ENCODE measurements at regions not wholly inside any gene's neighbourhood (a gene's known extent, or its start where the extent isn't known, plus 50 kb on each side); places are given as distances from the start of the nearest gene placed in this dataset.

GRCh38 chr12:115646210-115646609 is 631.3 kb downstream of the MED13L start:
- DNase-seq (ENCODE audit: low spot score) = no peak

DNA sequence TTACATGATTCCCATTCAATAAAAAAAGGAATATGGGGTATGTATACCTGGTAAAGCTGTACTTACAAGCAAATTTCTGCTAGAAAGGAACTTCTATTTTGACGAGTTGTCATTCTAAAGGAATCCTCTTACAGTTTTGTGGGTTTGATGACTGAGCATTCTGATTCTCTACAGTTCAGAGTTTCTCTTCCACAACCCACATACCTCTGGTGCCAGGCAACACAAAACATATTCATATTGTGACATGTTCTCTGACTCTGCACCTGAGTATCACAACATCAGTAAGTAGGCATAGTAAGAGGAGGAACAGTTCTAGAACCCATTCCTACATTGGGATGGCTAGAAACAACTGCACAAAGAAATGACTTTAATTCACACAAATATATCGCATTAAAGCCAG is 636.6 kb downstream of the MED13L start:
- DNase-seq (ENCODE audit: low spot score) = no peak

DNA sequence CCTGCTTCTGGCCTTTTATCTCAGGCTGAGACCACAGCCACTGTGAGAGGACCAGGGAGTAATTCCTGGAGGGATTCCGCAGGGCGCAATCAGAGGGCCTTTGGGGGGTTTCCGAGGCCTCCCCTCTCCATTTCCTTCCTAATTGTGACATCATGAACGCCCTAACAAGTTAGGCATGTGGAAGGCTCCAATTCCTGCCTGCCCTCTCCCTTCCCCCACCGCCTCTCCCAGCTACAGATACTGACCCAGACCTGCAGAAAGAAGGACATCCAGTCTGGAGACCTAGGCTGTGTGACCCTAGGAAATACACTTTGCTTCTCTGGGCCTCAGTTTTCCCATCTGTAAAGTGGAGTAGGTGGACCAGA is 637.9 kb downstream of the MED13L start:
- DNase-seq (ENCODE audit: low spot score) = no peak

DNA sequence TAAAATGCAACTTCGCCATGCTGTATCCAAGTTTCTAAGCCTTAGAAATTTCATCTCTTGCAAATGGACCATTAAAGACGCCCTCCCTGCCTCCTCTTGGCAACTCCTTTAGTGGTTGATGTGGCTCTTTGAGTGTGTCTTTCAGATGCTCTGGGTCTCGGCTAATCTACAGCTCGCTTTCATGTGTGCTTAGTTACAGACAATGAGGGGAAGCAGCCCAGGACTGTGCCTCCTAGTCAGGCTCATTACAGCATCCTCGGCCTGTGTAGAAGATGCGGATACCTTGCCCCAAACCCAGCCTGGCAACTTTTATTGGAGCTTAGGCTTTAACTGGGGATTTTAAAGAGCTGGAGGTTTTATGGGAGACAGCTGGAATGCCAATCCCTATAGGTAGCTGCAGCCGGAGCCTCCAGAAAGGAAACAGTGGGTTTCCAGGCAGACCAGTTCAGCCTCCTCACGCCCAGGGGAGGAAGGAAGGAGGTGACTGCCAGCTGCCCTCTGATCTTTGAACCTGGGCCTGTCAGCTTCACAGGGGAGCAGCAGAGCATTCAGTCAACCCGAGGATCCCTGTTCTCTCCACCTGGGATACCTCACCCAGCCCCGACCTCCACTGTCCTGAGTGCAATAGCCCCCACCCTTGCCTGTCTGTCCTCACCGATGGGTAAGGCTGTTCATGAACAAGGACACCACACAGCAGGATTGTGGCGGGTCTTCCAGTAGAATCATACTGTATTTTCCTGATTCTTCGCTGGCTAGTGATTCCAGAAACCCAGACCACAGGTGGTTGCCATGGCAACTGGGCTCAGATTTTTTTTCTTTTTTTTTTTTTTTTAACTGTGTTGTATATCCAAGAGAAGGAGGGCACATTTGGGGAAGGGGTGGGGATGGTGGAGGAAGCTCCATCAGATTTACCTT is 638.5 kb downstream of the MED13L start:
- DNase-seq (ENCODE audit: low spot score) = no peak

- DNase-seq (ENCODE audit: low spot score) = no peak
These were observed 640.9 kb downstream of the MED13L start for GRCh38 chr12:115636546-115636945.

DNA sequence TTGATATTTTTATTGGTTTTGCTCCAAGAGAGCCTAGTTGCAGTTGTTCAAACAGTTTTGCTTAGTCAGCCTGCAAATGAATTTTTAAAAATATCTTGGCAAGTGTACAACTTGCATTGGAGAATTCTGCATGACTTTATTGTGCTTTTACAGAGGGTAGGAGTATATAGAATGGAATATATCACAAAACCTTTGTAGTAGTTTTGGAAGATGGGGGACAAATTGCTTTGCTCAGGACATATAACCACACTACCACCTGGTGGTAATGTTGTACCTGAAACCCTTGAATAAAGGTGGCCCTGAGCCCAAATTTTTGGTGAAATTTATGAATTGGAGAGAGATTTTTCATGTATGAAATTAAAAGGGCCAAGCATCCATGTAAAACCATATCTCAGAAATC is 645.2 kb downstream of the MED13L start:
- DNase-seq (ENCODE audit: low spot score) = no peak

- DNase-seq (ENCODE audit: low spot score) = no peak
These were observed 647.4 kb downstream of the MED13L start for GRCh38 chr12:115630136-115630535.

GRCh38 chr12:115626210-115626609 is 651.3 kb downstream of the MED13L start:
- no peak for DNase-seq (ENCODE audit: low spot score)

- no peak for DNase-seq (ENCODE audit: low spot score)
These were observed 653.6 kb downstream of the MED13L start for GRCh38 chr12:115623764-115624334.

DNA sequence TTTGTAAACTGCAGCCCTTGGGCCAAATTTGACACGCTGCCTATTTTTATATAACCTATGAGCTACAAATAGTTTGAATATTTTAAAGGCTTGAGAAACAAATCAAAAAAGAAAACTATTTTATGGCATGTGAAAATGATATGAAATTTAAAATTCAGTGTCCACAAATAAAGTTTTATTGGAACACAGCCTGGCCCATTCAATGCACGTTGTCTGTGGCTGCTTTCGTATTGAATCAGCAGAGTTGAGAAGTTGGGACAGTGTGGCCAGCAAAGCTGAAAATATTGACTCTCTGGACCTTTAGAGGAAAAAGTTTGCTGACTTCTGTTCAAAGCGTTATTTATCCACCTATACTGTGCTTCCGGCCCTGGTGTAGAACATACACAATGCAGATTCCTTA is 654.2 kb downstream of the MED13L start:
- DNase-seq (ENCODE audit: low spot score) = no peak

- DNase-seq (ENCODE audit: low spot score) = no peak
These were observed 656.7 kb downstream of the MED13L start for GRCh38 chr12:115620816-115621215.

DNA sequence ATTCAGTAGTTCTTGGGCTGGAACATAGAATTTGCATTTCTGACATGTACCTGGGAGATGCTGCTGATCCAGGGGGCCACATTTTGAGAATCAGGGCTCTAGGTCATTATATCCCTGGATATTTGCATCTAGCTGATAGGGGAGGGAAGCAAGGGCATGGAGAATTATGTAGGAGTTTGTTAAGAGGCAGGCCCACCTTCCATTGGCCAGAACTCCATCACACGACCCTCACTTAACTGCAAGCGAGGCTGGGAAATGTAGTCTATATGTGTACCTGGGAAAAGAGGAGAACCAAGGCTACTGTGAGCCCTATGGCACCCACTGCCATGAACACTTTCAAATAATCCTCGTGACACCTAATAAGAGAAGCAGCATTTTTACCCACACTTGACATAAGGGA is 657.6 kb downstream of the MED13L start:
- DNase-seq (ENCODE audit: low spot score) = no peak

DNA sequence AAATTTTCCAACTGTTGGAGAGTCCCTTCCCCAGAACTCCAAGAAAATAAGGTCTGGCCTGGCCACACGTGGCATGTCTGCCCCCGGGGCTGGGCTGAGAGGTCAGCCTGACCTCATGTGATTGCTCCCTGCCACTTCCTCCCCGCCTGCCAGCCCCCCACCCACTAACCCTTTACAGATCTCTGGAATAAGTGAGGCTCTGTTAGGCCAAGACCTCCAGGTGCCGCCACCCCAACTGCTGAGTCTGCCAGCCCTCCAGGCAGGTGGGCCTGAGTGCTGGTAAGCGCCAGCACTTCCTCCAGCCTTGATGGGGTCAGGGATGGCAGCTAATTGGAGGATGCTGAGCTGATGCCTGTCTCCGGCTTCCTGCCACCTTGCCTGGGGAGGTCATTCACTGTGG is 658.4 kb downstream of the MED13L start:
- no peak for DNase-seq (ENCODE audit: low spot score)

- no peak for DNase-seq (ENCODE audit: low spot score)
These were observed 659.4 kb downstream of the MED13L start for GRCh38 chr12:115618105-115618504.

GRCh38 chr12:115617391-115617790 is 660.1 kb downstream of the MED13L start:
- DNase-seq (ENCODE audit: low spot score) = no peak

DNA sequence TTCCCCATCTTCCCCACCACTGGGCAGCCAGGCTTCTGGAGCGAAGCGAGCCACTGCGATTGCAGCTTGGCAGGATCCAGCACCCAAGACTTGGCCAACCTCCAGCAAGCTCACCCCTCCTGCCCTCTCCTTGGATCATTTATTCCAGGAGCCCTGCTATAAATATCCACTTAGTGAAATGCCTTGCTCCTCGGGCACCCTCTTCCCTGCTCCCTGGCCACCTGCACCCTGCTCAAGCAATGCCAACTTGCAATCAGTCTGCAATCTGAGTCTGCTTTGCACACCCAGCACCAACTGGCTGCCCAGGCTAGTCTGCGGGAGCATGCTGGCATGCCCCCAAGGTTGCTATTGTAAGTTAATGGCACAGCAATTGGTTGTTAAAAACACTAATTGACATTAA is 666.0 kb downstream of the MED13L start:
- DNase-seq (ENCODE audit: low spot score) = no peak

DNA sequence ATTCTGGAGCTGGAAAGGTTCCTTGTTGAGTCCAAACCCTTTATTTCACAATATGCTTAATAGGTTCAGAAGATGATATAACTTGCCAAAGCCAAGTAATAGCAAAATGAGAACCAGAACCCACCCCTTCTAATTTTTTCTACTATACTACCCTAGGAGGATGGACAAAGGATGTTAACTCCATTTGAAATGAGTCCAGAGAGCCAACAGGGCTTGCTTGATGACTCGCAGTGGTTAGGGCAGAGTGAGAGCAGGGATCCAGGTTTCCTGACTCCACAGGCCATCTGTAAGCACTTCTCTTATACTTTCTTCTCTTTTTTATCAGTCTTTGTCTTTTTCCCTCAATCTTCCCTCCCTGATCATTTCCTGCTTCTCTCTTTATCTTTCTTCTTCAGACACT is 668.1 kb downstream of the MED13L start:
- no peak for DNase-seq (ENCODE audit: low spot score)

- no peak for DNase-seq (ENCODE audit: low spot score)
These were observed 671.5 kb downstream of the MED13L start for GRCh38 chr12:115606040-115606439.

- DNase-seq (ENCODE audit: low spot score) = no peak
These were observed 678.4 kb downstream of the MED13L start for GRCh38 chr12:115598871-115599811.

DNA sequence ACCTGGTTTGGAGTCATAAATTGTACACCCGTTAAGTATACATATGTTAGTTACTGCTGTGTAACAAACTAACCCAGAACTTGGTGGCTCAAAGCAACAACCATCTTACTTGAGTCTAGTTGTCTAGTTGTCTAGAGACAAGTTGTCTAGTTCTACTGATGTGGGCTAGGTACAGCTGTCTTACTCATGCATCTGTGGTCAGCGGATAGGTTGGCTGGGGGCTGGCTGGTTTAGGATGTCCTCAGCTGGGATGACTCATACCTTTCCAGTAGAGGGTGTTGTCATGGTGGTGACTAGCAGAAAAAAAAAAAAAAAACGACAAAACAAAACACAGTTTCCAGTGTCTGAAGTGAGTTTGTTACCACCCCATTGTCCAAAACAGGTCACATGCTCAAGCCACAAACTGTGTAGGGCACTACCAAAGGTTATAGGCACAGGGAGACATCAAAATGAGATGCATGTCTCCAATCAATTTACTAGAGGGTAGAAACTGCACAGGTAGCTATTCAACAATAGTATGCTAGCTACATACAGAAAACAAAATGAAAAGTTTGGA is 680.3 kb downstream of the MED13L start:
- DNase-seq (ENCODE audit: low spot score) = no peak

- no peak for DNase-seq (ENCODE audit: low spot score)
These were observed 689.4 kb downstream of the MED13L start for GRCh38 chr12:115588131-115588530.

DNA sequence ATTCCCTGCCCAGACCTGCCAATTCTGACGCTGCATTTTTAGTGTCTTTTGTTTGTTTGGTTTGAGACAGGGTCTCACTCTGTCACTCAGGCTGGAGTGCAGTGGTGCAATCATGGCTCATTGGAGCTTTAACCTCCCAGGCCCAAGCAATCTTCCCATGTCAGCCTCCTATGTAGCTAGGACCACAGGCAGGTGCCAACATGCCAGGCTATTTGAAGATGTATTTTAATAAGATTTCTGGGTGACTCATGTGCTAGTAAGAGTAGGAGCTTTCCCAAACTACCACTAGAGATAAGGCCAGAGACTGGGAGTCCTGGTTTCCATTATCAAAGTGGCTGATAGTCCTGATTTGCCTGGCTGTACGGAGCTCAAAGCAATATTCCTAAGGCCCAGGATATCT is 693.3 kb downstream of the MED13L start:
- no peak for DNase-seq (ENCODE audit: low spot score)
